ENCODE measurements at regions not wholly inside any gene's neighbourhood (a gene's known extent, or its start where the extent isn't known, plus 50 kb on each side); places are given as distances from the start of the nearest gene placed in this dataset.

DNA sequence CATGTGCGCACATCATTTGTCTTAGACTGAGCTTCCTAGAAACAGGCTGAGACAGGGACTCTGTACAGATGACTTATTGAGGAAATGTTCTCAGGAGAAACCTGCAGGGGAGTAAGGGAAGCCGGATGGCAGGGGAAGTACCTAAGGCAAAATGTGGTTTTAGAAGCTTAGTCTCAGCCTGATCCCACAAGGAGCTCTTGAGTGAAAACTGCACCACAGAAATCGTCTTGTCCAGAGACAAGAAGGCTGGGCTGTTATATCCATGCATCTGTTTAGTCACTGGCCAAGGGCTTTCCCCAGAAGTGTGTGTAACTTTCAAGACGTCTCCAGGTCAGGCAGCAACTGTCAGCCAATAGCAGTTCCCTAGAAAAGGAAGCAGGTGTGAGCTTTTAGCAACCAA, 86.0 kb downstream of the FUNDC1 start (continued):
- TF ChIP-seq, protein P1, sequence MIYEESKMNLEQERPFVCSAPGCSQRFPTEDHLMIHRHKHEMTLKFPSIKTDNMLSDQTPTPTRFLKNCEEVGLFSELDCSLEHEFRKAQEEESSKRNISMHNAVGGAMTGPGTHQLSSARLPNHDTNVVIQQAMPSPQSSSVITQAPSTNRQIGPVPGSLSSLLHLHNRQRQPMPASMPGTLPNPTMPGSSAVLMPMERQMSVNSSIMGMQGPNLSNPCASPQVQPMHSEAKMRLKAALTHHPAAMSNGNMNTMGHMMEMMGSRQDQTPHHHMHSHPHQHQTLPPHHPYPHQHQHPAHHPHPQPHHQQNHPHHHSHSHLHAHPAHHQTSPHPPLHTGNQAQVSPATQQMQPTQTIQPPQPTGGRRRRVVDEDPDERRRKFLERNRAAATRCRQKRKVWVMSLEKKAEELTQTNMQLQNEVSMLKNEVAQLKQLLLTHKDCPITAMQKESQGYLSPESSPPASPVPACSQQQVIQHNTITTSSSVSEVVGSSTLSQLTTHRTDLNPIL (CRISPR knock-in tag; IDR thresholded peaks at IDR 0.05; ENCODE audit: low read depth), result no peak
- TF ChIP-seq PPARA (CRISPR knock-in tag; IDR thresholded peaks at IDR 0.05; ENCODE audit: borderline replicate concordance) (no peak), ZFP30 (CRISPR knock-in tag; IDR thresholded peaks at IDR 0.05) (no peak), ZNF565 (CRISPR knock-in tag; conservative IDR thresholded peaks at IDR 0.05; ENCODE audit: low read depth) (no peak), SNAI2 (CRISPR knock-in tag; IDR thresholded peaks at IDR 0.05) (no peak), ZFP3 (CRISPR knock-in tag; IDR thresholded peaks at IDR 0.05) (no peak), OSR1 (CRISPR knock-in tag; IDR thresholded peaks at IDR 0.05) (no peak)

GRCh38 chrX:44451056-44451455, 91.6 kb downstream of the FUNDC1 start:
- ATAC-seq, result no peak
- no peak for TF ChIP-seq ARNTL (CRISPR knock-in tag; IDR thresholded peaks at IDR 0.05; ENCODE audit: borderline replicate concordance, low read depth)

GRCh38 chrX:44447214-44447613, 95.4 kb downstream of the FUNDC1 start:
- no peak for ATAC-seq
- TF ChIP-seq ARNTL (CRISPR knock-in tag; IDR thresholded peaks at IDR 0.05; ENCODE audit: borderline replicate concordance, low read depth) (no peak), POU6F1 (CRISPR knock-in tag; IDR thresholded peaks at IDR 0.05; ENCODE audit: borderline replicate concordance, low read depth) (no peak), ESRRG (CRISPR knock-in tag; IDR thresholded peaks at IDR 0.05) (no peak), PPARA (CRISPR knock-in tag; IDR thresholded peaks at IDR 0.05; ENCODE audit: borderline replicate concordance) (no peak), ZNF8 (CRISPR knock-in tag; IDR thresholded peaks at IDR 0.05) (no peak), OSR1 (CRISPR knock-in tag; IDR thresholded peaks at IDR 0.05) (no peak), ZC3H10 (CRISPR knock-in tag; IDR thresholded peaks at IDR 0.05) (no peak), ZFP30 (CRISPR knock-in tag; IDR thresholded peaks at IDR 0.05) (no peak), TOX (CRISPR knock-in tag; IDR thresholded peaks at IDR 0.05; ENCODE audit: borderline replicate concordance) (no peak), TCF4 (CRISPR knock-in tag; IDR thresholded peaks at IDR 0.05; ENCODE audit: borderline replicate concordance) (no peak), BACH2 (CRISPR knock-in tag; IDR thresholded peaks at IDR 0.05; ENCODE audit: borderline replicate concordance) (no peak), ZNF70 (CRISPR knock-in tag; IDR thresholded peaks at IDR 0.05) (no peak)

DNA sequence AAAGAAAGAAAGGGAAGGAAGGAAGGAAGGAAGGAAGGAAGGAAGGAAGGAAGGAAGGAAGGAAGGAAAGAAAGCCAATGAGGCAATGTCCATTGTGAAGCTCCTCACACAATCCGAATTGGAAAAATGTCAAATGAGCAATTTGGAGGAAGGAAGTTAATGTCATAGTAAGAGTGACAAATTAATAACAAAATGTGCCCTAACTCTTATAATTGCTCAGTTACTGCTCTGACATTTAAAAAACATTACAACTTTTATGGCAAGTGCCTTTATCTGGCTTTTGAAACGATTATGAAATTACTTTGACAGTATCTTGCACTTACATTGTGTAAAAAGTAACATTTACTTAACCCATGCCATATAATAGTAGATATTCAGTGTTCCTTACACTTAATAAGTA, 96.5 kb upstream of the EFHC2 start:
- no peak for ATAC-seq
- TF ChIP-seq RARB (CRISPR knock-in tag; IDR thresholded peaks at IDR 0.05), result no peak
- TF ChIP-seq TSHZ2 (CRISPR knock-in tag; IDR thresholded peaks at IDR 0.05), result no peak

- no peak for ATAC-seq
- TF ChIP-seq TSHZ2 (CRISPR knock-in tag; IDR thresholded peaks at IDR 0.05) (no peak), ZFP30 (CRISPR knock-in tag; IDR thresholded peaks at IDR 0.05) (no peak), POU6F1 (CRISPR knock-in tag; IDR thresholded peaks at IDR 0.05; ENCODE audit: borderline replicate concordance, low read depth) (no peak), ZC3H10 (CRISPR knock-in tag; IDR thresholded peaks at IDR 0.05) (no peak), CSDC2 (CRISPR knock-in tag; IDR thresholded peaks at IDR 0.05) (no peak), ZNF70 (CRISPR knock-in tag; IDR thresholded peaks at IDR 0.05) (no peak), PATZ1 (CRISPR knock-in tag; IDR thresholded peaks at IDR 0.05; ENCODE audit: borderline replicate concordance) (no peak), ZFP3 (CRISPR knock-in tag; IDR thresholded peaks at IDR 0.05) (no peak), RARB (CRISPR knock-in tag; IDR thresholded peaks at IDR 0.05) (no peak), PPARA (CRISPR knock-in tag; IDR thresholded peaks at IDR 0.05; ENCODE audit: borderline replicate concordance) (no peak)
These were observed 95.8 kb upstream of the EFHC2 start for GRCh38 chrX:44439242-44439794.

All from SK-N-SH treated with all-trans-retinoic acid at 6 μM for 48 hours (cell line).